Endodermal cell (in vitro differentiated cells): ENCODE measurements at regions not wholly inside any gene's neighbourhood (a gene's known extent, or its start where the extent isn't known, plus 50 kb on each side); places are given as distances from the start of the nearest gene placed in this dataset.

ENCODE experiments used
- DNase-seq: peaks from one replicate; pipeline ENCODE4 v3.0.0-alpha.2; 2017
- H3K27ac ChIP-seq: 2 replicates; pipeline ENCODE4 v1.5.1; 2013; ENCODE audit warnings: mild to moderate bottlenecking, low read depth, low read length, moderate library complexity
- H3K27me3 ChIP-seq: 2 replicates; pipeline ENCODE4 v1.6.1; 2013; ENCODE audit warnings: mild to moderate bottlenecking, low read length, moderate library complexity; ENCODE audit not compliant: insufficient read depth, control insufficient read depth, poor library complexity, severe bottlenecking
- H3K36me3 ChIP-seq: 2 replicates; pipeline ENCODE4 v1.7.0; 2013; ENCODE audit warnings: mild to moderate bottlenecking, low read length, moderate library complexity; ENCODE audit not compliant: control insufficient read depth, insufficient read depth
- H3K4me1 ChIP-seq: one replicate; pipeline ENCODE4 v1.7.0; 2013; ENCODE audit warnings: low read length; ENCODE audit not compliant: control insufficient read depth, insufficient read depth
- H3K4me3 ChIP-seq: 2 replicates; pipeline ENCODE4 v1.5.1; 2013; ENCODE audit warnings: mild to moderate bottlenecking, low read length, moderate library complexity
- H3K9ac ChIP-seq: 2 replicates; pipeline ENCODE4 v1.6.1; 2013; ENCODE audit warnings: mild to moderate bottlenecking, low read length, moderate library complexity; ENCODE audit not compliant: poor library complexity, severe bottlenecking; ENCODE audit errors: extremely low read depth
- H3K9me3 ChIP-seq: 2 replicates; pipeline ENCODE4 v1.6.1; 2013; ENCODE audit warnings: mild to moderate bottlenecking, low read length, moderate library complexity; ENCODE audit not compliant: control insufficient read depth
- H3K27ac Mint-ChIP-seq: 2 replicates; pipeline ENCODE4 v1.8.0; 2020; ENCODE audit warnings: mixed read lengths
- H3K27me3 Mint-ChIP-seq: 2 replicates; pipeline ENCODE4 v1.8.0; 2021; ENCODE audit warnings: mild to moderate bottlenecking, mixed read lengths; ENCODE audit not compliant: insufficient read depth
- H3K36me3 Mint-ChIP-seq: 2 replicates; pipeline ENCODE4 v1.8.0; 2020; ENCODE audit warnings: low read depth, mixed read lengths
- H3K4me1 Mint-ChIP-seq: 2 replicates; pipeline ENCODE4 v1.8.0; 2020; ENCODE audit warnings: mixed read lengths
- H3K4me3 Mint-ChIP-seq: 2 replicates; pipeline ENCODE4 v1.8.0; 2020; ENCODE audit warnings: mild to moderate bottlenecking, moderate library complexity, mixed read lengths
- H3K9me3 Mint-ChIP-seq: 2 replicates; pipeline ENCODE4 v1.8.0; 2020; ENCODE audit warnings: mild to moderate bottlenecking, mixed read lengths
- WGBS, 2 experiments: methylation state at CpG; one replicate each; pipeline versions ENCODE4 v1.1.5 to v1.1.7; 2013; ENCODE audit warnings: missing lambda C conversion rate in 2 of 2, mixed read lengths in 1 of 2; ENCODE audit not compliant: insufficient coverage in 1 of 2, insufficient read length in 1 of 2; 5-methylcytosine and 5-hydroxymethylcytosine counted together
- TF ChIP-seq, protein P1 (sequence below): fragments of 200-600 bp; sonication (generic); conservative IDR thresholded peaks from 2 replicates; pipeline ENCODE4 v1.5.0; 2021; ENCODE audit warnings: antibody characterized with exemption, mild to moderate bottlenecking

DNA sequence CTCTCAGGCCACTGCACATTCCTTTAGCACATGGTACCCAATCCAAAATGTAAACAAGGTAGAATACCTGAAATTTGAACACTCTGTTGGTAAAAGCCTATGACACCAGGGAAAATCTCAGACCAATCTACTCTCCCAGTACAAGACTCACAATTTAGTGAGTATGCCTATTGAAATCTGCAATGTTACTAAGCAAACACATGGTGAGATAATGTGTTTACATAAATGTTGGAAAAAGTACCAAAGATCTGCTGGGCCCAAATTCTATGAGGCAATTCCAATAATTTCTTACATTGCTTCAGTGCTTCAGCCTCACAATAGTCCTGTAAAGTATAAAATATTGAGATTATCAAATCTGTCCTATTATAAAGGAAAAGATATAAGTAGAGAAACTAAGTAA, 536.1 kb downstream of the PYDC2 start:
- H3K4me3 ChIP-seq = peak overlapping the region; percentile 39
- TF ChIP-seq, protein P1, sequence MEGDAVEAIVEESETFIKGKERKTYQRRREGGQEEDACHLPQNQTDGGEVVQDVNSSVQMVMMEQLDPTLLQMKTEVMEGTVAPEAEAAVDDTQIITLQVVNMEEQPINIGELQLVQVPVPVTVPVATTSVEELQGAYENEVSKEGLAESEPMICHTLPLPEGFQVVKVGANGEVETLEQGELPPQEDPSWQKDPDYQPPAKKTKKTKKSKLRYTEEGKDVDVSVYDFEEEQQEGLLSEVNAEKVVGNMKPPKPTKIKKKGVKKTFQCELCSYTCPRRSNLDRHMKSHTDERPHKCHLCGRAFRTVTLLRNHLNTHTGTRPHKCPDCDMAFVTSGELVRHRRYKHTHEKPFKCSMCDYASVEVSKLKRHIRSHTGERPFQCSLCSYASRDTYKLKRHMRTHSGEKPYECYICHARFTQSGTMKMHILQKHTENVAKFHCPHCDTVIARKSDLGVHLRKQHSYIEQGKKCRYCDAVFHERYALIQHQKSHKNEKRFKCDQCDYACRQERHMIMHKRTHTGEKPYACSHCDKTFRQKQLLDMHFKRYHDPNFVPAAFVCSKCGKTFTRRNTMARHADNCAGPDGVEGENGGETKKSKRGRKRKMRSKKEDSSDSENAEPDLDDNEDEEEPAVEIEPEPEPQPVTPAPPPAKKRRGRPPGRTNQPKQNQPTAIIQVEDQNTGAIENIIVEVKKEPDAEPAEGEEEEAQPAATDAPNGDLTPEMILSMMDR = no peak
- no peak overlapping the region for H3K9ac ChIP-seq
- H3K4me3 Mint-ChIP-seq = no peak overlapping the region
- H3K4me1 ChIP-seq = peaks cover 4% of the 10 kb centered on the region
- H3K27me3 Mint-ChIP-seq = no peaks in the 10 kb centered on the region
- H3K27ac Mint-ChIP-seq = no peak overlapping the region
- H3K27me3 ChIP-seq = no peaks in the 10 kb centered on the region
- H3K4me1 Mint-ChIP-seq = peaks cover 16% of the 10 kb centered on the region
- peaks cover 45% of the 10 kb centered on the region for H3K36me3 Mint-ChIP-seq
- H3K9me3 ChIP-seq = peaks cover 60% of the 10 kb centered on the region
- no peak for DNase-seq
- peaks cover 53% of the 10 kb centered on the region for H3K9me3 Mint-ChIP-seq
- no peaks in the 10 kb centered on the region for H3K36me3 ChIP-seq
- peak overlapping the region; percentile 42 for H3K27ac ChIP-seq

DNA sequence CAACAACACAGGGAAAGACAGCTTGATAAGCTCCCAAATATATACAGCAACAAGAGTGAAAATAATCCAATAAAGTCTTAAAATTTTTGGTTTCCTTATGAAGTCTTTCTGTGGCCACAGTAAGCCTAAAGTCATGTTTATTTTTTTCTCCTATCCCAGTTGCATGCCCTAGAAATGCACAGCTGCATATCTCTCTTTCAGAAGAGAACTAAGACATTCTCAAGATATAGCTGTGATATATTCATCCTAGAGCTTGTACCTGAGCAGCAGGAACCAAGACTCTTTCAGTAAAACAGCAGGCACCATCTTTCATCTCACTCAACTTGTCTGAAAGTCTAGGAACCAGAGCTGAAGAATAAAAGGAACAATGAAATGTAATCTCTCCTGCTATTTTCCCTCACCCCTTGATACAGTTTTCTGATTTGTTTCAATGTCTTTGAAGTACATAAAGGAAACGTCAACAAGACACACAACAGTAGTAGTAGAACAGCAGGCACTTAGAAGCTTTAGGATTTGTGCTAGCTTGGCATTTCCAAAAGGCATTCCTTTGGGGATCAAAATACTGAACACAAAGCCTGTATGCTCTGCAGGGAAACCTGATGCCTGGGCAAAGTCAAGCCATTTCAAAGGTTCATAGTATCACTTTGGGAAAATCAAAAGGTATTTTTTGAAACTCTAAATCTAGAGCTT, 536.8 kb downstream of the PYDC2 start:
- H3K4me1 Mint-ChIP-seq = peaks cover 16% of the 10 kb centered on the region
- peaks cover 40% of the 10 kb centered on the region for H3K36me3 Mint-ChIP-seq
- DNase-seq = no peak
- Histone ChIP-seq H3K36me3 (no peaks in the 10 kb centered on the region), H3K4me1 (peaks cover 4% of the 10 kb centered on the region), H3K4me3 (peak overlapping the region; percentile 39), H3K27ac (peak overlapping the region; percentile 87), H3K9me3 (peaks cover 54% of the 10 kb centered on the region), H3K27me3 (no peaks in the 10 kb centered on the region), H3K9ac (no peak overlapping the region)
- H3K4me3 Mint-ChIP-seq = no peak overlapping the region
- peaks cover 47% of the 10 kb centered on the region for H3K9me3 Mint-ChIP-seq
- H3K27ac Mint-ChIP-seq = no peak overlapping the region
- 25 to 44% methylated on average over 1 of the region's 1 CpG for WGBS, 2 experiments
- TF ChIP-seq, protein P1 = no peak
- H3K27me3 Mint-ChIP-seq = no peaks in the 10 kb centered on the region

DNA sequence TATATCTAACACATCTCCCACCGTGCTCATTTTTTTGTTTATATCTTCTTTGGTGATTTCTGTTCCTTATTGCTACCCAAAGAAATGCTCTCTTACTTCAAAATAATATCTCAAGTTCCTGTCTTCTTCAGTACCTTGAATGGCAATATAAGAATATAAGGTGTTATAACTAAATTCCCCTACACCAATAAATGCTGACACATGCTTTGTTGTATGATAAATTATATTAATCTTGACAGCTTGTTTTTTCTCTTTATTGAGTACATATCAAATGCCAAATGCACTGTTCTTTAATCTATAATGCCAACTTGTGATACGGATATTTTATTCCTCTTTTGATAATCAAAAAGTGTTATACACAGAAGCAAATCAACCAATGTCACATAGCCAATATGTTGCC, 540.3 kb downstream of the PYDC2 start:
- H3K4me3 ChIP-seq = no peak overlapping the region
- H3K9me3 ChIP-seq = peaks cover 20% of the 10 kb centered on the region
- no peak for DNase-seq
- H3K9ac ChIP-seq = no peak overlapping the region
- no peak overlapping the region for H3K4me3 Mint-ChIP-seq
- H3K27ac Mint-ChIP-seq = no peak overlapping the region
- H3K9me3 Mint-ChIP-seq = peaks cover 12% of the 10 kb centered on the region
- peaks cover 4% of the 10 kb centered on the region for H3K4me1 ChIP-seq
- WGBS, 2 experiments = 47 to 92% methylated on average over 1 to 2 of the region's 2 CpGs
- peaks cover 9% of the 10 kb centered on the region for H3K36me3 Mint-ChIP-seq
- no peaks in the 10 kb centered on the region for H3K27me3 Mint-ChIP-seq
- H3K4me1 Mint-ChIP-seq = peaks cover 17% of the 10 kb centered on the region
- TF ChIP-seq, protein P1 = no peak
- no peak overlapping the region for H3K27ac ChIP-seq
- no peaks in the 10 kb centered on the region for H3K27me3 ChIP-seq
- no peaks in the 10 kb centered on the region for H3K36me3 ChIP-seq
